Hepatocyte (in vitro differentiated cells): ENCODE measurements at regions not wholly inside any gene's neighbourhood (a gene's known extent, or its start where the extent isn't known, plus 50 kb on each side); places are given as distances from the start of the nearest gene placed in this dataset.

Experiments used
- DNase-seq: peaks from one replicate; pipeline ENCODE4 v3.0.0-alpha.2; 2016; ENCODE audit warnings: low spot score
- H2AFZ ChIP-seq: fragments of 200-600 bp; sonication (generic); 2 replicates; pipeline ENCODE4 v1.6.0; 2016; ENCODE audit warnings: antibody characterized with exemption, mild to moderate bottlenecking
- H3K27ac ChIP-seq: fragments of 200-600 bp; sonication (generic); 2 replicates; pipeline ENCODE4 v1.5.1; 2016; ENCODE audit warnings: mild to moderate bottlenecking
- H3K27me3 ChIP-seq: fragments of 200-600 bp; sonication (generic); 2 replicates; pipeline ENCODE4 v1.6.1; 2016
- H3K36me3 ChIP-seq: fragments of 200-600 bp; sonication (generic); replicated peaks from 2 replicates; pipeline ENCODE4 v1.5.1; 2016; ENCODE audit warnings: low read depth; ENCODE audit not compliant: insufficient read depth
- H3K4me1 ChIP-seq: fragments of 200-600 bp; sonication (generic); 2 replicates; pipeline ENCODE4 v1.5.1; 2016; ENCODE audit warnings: mild to moderate bottlenecking, moderate library complexity; ENCODE audit not compliant: insufficient read depth
- H3K4me2 ChIP-seq: fragments of 200-600 bp; sonication (generic); 2 replicates; pipeline ENCODE4 v1.6.0; 2016
- H3K4me3 ChIP-seq: fragments of 200-600 bp; sonication (generic); 2 replicates; pipeline ENCODE4 v1.5.1; 2016; ENCODE audit warnings: mild to moderate bottlenecking
- H3K79me2 ChIP-seq: fragments of 200-600 bp; sonication (generic); 2 replicates; pipeline ENCODE4 v1.6.0; 2017; ENCODE audit warnings: mild to moderate bottlenecking
- H3K9me2 ChIP-seq: fragments of 200-600 bp; sonication (generic); replicated peaks from 2 replicates; pipeline ENCODE4 v1.6.0; 2017; ENCODE audit warnings: mild to moderate bottlenecking; ENCODE audit not compliant: insufficient read depth
- H3K9me3 ChIP-seq: fragments of 200-600 bp; sonication (generic); 2 replicates; pipeline ENCODE4 v1.5.1; 2016; ENCODE audit warnings: low read depth, mild to moderate bottlenecking
- H4K20me1 ChIP-seq: fragments of 200-600 bp; sonication (generic); 2 replicates; pipeline ENCODE4 v1.6.0; 2016; ENCODE audit warnings: mild to moderate bottlenecking; ENCODE audit not compliant: insufficient read depth, poor library complexity, severe bottlenecking
- EZH2 ChIP-seq: fragments of 200-600 bp; sonication (generic); IDR thresholded peaks from 2 replicates; pipeline ENCODE4 v1.6.1; 2016; ENCODE audit warnings: antibody characterized with exemption, mild to moderate bottlenecking, borderline replicate concordance
- EZH2phosphoT487 ChIP-seq: fragments of 200-600 bp; sonication (generic); IDR thresholded peaks from one replicate; pipeline ENCODE4 v1.6.1; 2018; ENCODE audit warnings: antibody characterized with exemption, mild to moderate bottlenecking, low read depth, moderate library complexity; ENCODE audit not compliant: unreplicated experiment, severe bottlenecking
- WGBS: methylation state at CpG from one replicate; pipeline ENCODE4 v1.1.6; 2016; ENCODE audit warnings: low lambda C conversion rate; ENCODE audit errors: missing lambda C conversion rate; 5-methylcytosine and 5-hydroxymethylcytosine counted together
- TF ChIP-seq, protein P1 (sequence below): fragments of 200-600 bp; sonication (generic); IDR thresholded peaks from 2 replicates; pipeline ENCODE4 v1.5.1; 2016; ENCODE audit warnings: antibody characterized with exemption, mild to moderate bottlenecking; ENCODE audit not compliant: poor library complexity

DNA sequence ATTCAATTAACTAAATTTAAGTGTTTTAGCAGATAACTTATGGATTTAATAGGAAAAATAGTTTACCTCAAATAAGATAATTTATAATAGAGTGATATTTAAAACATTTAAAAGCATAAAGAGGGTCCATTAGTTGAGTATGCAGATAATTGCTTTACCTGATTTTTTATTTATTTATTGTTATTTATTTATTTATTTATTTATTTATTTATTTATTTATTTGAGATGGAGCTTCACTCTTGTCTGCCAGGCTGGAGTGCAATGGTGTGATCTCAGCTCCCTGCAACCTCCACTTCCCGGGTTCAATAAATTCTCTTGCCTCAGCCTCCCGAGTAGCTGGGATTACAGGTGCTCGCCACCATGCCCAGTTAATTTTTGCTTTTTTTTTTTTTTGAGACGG, 982.9 kb downstream of the TFAP2A start:
- no peaks in the 10 kb centered on the region for H3K9me3 ChIP-seq
- DNase-seq: no peak
- H2AFZ ChIP-seq: no peak overlapping the region
- TF ChIP-seq, protein P1, sequence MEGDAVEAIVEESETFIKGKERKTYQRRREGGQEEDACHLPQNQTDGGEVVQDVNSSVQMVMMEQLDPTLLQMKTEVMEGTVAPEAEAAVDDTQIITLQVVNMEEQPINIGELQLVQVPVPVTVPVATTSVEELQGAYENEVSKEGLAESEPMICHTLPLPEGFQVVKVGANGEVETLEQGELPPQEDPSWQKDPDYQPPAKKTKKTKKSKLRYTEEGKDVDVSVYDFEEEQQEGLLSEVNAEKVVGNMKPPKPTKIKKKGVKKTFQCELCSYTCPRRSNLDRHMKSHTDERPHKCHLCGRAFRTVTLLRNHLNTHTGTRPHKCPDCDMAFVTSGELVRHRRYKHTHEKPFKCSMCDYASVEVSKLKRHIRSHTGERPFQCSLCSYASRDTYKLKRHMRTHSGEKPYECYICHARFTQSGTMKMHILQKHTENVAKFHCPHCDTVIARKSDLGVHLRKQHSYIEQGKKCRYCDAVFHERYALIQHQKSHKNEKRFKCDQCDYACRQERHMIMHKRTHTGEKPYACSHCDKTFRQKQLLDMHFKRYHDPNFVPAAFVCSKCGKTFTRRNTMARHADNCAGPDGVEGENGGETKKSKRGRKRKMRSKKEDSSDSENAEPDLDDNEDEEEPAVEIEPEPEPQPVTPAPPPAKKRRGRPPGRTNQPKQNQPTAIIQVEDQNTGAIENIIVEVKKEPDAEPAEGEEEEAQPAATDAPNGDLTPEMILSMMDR: no peak
- no peak for TF ChIP-seq EZH2
- no peak for TF ChIP-seq EZH2phosphoT487
- H3K79me2 ChIP-seq: no peaks in the 10 kb centered on the region
- no peaks in the 10 kb centered on the region for H3K27me3 ChIP-seq
- H3K4me3 ChIP-seq: no peak overlapping the region
- H3K4me1 ChIP-seq: no peaks in the 10 kb centered on the region
- no peaks in the 10 kb centered on the region for H3K36me3 ChIP-seq
- WGBS: 94% methylated on average over 4 of the region's 4 CpGs
- H3K9me2 ChIP-seq: no peaks in the 10 kb centered on the region
- no peak overlapping the region for H3K27ac ChIP-seq
- H3K4me2 ChIP-seq: no peak overlapping the region
- no peaks in the 10 kb centered on the region for H4K20me1 ChIP-seq

DNA sequence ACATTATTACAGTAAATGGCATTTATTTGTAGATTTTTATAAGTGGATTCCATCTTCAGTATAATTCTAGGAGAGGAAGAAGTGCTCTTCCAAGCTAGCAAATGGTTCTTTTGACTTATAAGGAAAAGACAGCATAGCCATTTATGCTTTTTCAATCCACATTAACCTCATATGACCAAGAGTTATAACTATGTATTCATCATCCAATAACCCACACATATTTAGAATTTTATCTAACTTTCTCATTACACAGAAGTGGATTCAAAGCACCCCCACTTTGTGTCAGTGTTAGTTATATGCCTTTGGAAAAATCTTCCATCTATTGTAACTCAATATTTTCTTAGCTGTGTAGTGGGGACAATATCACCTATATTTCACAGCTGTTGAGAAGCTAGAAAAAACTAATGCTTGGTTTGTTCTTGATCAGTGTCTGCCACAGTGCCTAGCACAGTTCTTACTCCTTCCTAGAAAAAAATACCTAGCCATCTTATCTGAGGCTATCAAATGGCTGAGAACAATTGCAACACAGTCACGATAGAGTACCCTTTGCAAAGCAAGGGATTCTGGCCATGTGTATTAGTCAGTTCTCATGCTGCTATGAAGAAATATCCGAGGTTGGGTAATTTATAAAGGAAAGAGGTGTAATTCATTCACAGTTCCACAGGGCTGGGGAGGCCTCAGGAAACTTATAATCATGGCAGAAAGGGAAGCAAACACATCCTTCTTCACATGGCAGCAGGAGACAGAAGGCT, 986.3 kb downstream of the TFAP2A start:
- Histone ChIP-seq H2AFZ (no peak overlapping the region), H3K27ac (no peak overlapping the region), H3K36me3 (no peaks in the 10 kb centered on the region), H3K4me2 (no peak overlapping the region), H3K27me3 (no peaks in the 10 kb centered on the region), H4K20me1 (no peaks in the 10 kb centered on the region), H3K9me2 (no peaks in the 10 kb centered on the region), H3K4me1 (no peaks in the 10 kb centered on the region), H3K9me3 (no peaks in the 10 kb centered on the region), H3K79me2 (no peaks in the 10 kb centered on the region), H3K4me3 (no peak overlapping the region)
- TF ChIP-seq EZH2phosphoT487 (no peak), EZH2 (no peak)
- TF ChIP-seq, protein P1: no peak
- DNase-seq: no peak
- 78% methylated on average over 2 of the region's 2 CpGs for WGBS

DNA sequence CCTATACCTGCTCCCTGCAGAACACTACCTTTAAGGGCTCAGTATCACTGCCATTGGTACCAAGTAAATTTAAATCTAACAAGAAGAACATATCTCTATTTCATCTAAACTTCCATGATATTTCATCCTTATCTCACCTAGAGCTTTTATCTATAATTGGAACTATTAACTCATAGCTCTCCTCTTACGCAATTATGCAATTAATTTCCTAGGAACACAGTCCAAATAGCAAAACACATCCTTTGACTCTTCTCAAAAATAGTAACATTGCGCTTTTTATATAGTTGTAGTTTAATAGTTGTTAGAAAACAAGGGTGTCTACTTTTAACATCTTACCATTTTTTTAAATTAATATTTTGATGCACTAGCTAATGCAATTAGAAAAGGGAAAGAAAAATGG, 986.8 kb upstream of the SLC35B3 start:
- no peak overlapping the region for H3K4me3 ChIP-seq
- no peak overlapping the region for H3K4me2 ChIP-seq
- H3K9me3 ChIP-seq: no peaks in the 10 kb centered on the region
- no peaks in the 10 kb centered on the region for H3K9me2 ChIP-seq
- H3K4me1 ChIP-seq: no peaks in the 10 kb centered on the region
- no peaks in the 10 kb centered on the region for H3K36me3 ChIP-seq
- no peak overlapping the region for H2AFZ ChIP-seq
- TF ChIP-seq, protein P1: no peak
- no peak for TF ChIP-seq EZH2
- TF ChIP-seq EZH2phosphoT487: no peak
- WGBS: 97% methylated on average over 2 of the region's 2 CpGs
- no peak for DNase-seq
- no peak overlapping the region for H3K27ac ChIP-seq
- no peaks in the 10 kb centered on the region for H4K20me1 ChIP-seq
- H3K79me2 ChIP-seq: no peaks in the 10 kb centered on the region
- H3K27me3 ChIP-seq: no peaks in the 10 kb centered on the region
